ENCODE measurements at regions not wholly inside any gene's neighbourhood (a gene's known extent, or its start where the extent isn't known, plus 50 kb on each side); places are given as distances from the start of the nearest gene placed in this dataset.

DNA sequence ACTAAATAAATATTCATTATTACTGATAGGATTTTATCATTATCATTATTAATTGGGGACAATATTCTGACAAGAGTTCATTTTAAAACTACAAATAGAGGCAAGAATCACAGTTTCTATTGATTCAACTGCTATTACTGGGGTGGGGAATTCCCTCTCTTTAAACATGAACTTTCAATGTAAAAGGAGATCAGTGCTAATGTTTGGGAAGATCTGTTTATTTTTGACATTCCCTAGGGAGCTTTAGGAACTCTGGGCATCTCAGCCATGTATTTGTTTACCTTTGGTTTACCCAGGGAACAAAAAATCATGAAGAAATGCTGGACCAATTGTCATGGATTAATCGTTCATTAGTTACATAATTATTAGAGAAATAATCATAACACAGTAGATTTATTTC lies 443.2 kb upstream of the AKR1E2 start:
- ATAC-seq: no peak
- H3K36me3 ChIP-seq: no peaks in the 10 kb centered on the region
- no peaks in the 10 kb centered on the region for H3K4me1 ChIP-seq
- DNase-seq: no peak
- intact Hi-C loops (cut with DNase I): no loop called here
- H3K27me3 ChIP-seq (ENCODE audit: low read depth): no peaks in the 10 kb centered on the region
- H3K4me3 ChIP-seq: no peak overlapping the region
- H3K9me3 ChIP-seq: no peaks in the 10 kb centered on the region
- H3K27ac ChIP-seq: no peak overlapping the region
- TF ChIP-seq, protein P1, sequence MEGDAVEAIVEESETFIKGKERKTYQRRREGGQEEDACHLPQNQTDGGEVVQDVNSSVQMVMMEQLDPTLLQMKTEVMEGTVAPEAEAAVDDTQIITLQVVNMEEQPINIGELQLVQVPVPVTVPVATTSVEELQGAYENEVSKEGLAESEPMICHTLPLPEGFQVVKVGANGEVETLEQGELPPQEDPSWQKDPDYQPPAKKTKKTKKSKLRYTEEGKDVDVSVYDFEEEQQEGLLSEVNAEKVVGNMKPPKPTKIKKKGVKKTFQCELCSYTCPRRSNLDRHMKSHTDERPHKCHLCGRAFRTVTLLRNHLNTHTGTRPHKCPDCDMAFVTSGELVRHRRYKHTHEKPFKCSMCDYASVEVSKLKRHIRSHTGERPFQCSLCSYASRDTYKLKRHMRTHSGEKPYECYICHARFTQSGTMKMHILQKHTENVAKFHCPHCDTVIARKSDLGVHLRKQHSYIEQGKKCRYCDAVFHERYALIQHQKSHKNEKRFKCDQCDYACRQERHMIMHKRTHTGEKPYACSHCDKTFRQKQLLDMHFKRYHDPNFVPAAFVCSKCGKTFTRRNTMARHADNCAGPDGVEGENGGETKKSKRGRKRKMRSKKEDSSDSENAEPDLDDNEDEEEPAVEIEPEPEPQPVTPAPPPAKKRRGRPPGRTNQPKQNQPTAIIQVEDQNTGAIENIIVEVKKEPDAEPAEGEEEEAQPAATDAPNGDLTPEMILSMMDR (IDR thresholded peaks at IDR 0.05): no peak

DNA sequence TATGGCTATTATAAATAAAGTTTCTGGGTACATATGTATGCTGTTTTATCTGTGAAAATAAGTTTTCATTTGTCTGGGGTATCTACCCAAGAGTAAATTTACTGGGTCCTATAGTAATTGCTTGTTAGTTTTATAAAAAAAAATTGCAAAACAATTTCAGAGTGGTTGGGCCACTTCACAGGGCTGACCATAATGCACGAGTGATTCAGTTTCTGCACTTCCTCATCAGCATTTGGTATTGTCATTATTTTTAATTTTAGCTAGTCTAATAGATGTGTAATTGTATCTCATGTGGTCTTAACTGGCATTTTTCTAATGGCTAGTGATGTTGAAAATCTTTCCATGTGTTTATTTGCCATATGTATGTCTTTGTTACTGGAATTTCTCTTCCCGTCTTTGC lies 452.4 kb upstream of the AKR1E2 start:
- Histone ChIP-seq H3K4me1 (no peaks in the 10 kb centered on the region), H3K27me3 (ENCODE audit: low read depth) (no peaks in the 10 kb centered on the region), H3K27ac (no peak overlapping the region), H3K4me3 (no peak overlapping the region), H3K9me3 (no peaks in the 10 kb centered on the region), H3K36me3 (no peaks in the 10 kb centered on the region)
- intact Hi-C loops (cut with DNase I): no loop called here
- ATAC-seq: no peak
- TF ChIP-seq, protein P1 (IDR thresholded peaks at IDR 0.05): no peak
- no peak for DNase-seq

DNA sequence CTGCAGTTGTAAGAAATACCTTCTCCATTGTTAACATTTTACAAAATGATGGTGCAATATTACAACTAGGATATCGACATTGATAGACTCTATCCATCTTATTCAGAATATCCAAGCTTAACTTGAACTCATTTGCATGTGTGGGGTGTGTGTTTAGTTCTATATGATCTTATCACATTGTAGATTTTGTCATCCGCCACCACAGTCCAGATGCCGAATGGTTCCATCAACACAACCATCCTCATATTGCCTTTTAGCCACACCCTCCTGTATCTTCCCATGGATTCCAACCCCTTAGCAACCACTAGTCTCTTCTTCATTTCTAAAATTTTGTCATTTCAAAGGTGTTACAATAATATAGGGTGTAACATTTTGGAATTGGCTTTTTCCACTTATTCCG lies 452.9 kb upstream of the AKR1E2 start:
- ATAC-seq (no peak), DNase-seq (no peak)
- no peak overlapping the region for H3K27ac ChIP-seq
- H3K4me1 ChIP-seq: no peaks in the 10 kb centered on the region
- no peaks in the 10 kb centered on the region for H3K27me3 ChIP-seq (ENCODE audit: low read depth)
- no peaks in the 10 kb centered on the region for H3K9me3 ChIP-seq
- intact Hi-C loops (cut with DNase I): no loop called here
- TF ChIP-seq, protein P1 (IDR thresholded peaks at IDR 0.05): no peak
- no peaks in the 10 kb centered on the region for H3K36me3 ChIP-seq
- no peak overlapping the region for H3K4me3 ChIP-seq

DNA sequence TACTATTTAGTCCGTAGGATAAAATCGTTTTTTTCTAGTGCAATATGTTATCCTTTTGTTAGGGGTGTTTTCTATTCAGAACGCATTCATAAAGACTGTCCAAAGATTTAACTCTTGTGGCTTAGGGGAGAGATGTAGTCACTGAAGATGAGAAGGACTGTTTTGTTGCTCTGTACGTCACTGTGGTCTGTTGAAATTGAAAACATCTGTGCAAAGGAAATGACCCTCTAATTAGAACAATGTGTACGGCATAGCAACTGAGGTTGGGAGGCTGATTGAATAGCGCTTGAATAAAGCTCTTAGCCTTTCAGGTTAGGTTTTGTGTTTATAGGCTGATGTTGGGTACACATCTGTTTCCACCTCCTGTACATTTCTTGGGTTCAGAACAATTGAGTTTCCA lies 453.4 kb upstream of the AKR1E2 start:
- TF ChIP-seq, protein P1 (IDR thresholded peaks at IDR 0.05): no peak
- no peaks in the 10 kb centered on the region for H3K4me1 ChIP-seq
- intact Hi-C loops (cut with DNase I): no loop called here
- DNase-seq (no peak), ATAC-seq (peak; percentile 32 to 53)
- H3K9me3 ChIP-seq: no peaks in the 10 kb centered on the region
- no peak overlapping the region for H3K27ac ChIP-seq
- no peaks in the 10 kb centered on the region for H3K36me3 ChIP-seq
- H3K27me3 ChIP-seq (ENCODE audit: low read depth): no peaks in the 10 kb centered on the region
- no peak overlapping the region for H3K4me3 ChIP-seq

DNA sequence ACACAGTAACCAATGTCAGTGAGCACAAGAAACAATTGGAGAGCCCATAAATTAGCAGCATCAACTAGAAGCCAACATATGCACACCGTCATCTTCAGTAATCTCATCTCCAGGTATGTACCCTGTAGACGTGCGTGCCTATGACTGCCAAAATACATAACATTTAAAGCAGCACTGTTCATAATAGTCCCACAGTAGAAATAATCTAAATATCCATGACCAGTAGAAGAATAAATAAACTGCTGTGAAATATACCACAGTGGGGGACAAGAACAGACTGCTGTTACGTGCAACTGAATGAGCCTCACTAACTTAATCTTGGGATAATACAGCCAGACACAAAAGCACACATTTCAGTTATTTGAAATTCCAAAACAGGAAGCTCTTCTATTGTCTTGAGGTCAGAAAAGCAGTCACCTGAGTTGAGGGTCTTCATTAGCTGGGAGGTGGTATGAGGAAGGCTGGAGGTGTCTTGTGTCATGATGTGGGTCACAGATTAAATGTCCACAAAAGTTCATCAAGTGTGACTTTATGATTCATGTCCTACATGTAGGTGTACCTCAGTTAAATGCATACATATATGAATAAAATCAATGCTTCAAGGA lies 454.2 kb upstream of the AKR1E2 start:
- intact Hi-C loops (cut with DNase I): no loop called here
- Histone ChIP-seq H3K4me1 (no peaks in the 10 kb centered on the region), H3K27ac (no peak overlapping the region), H3K27me3 (ENCODE audit: low read depth) (no peaks in the 10 kb centered on the region), H3K36me3 (no peaks in the 10 kb centered on the region), H3K9me3 (no peaks in the 10 kb centered on the region), H3K4me3 (no peak overlapping the region)
- TF ChIP-seq, protein P1 (IDR thresholded peaks at IDR 0.05): no peak
- no peak for ATAC-seq
- no peak for DNase-seq

DNA sequence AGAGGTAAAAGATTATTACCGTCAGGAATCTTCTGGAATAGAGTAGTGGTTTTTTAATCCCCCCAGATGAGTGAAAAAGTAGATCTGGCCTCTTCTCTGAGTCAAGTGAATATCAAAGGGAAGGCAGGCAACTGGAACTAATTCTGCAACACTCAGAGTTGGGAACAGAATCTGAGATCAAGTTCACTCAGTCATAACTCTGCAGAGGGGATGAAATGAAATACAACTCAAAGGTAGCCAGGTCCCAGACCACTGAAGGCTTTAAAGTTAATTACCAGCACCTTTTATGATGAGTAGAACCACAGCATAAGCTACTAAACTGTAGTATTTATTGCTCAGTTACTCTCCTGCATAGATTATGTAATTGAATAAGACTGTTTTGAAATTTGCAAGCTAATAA lies 455.6 kb upstream of the AKR1E2 start:
- intact Hi-C loops (cut with DNase I): no loop called here
- no peak overlapping the region for H3K4me3 ChIP-seq
- DNase-seq: no peak
- H3K4me1 ChIP-seq: no peaks in the 10 kb centered on the region
- H3K27ac ChIP-seq: no peak overlapping the region
- no peaks in the 10 kb centered on the region for H3K9me3 ChIP-seq
- H3K27me3 ChIP-seq (ENCODE audit: low read depth): no peaks in the 10 kb centered on the region
- ATAC-seq: no peak
- TF ChIP-seq, protein P1 (IDR thresholded peaks at IDR 0.05): no peak
- H3K36me3 ChIP-seq: no peaks in the 10 kb centered on the region

Data from lower lobe of right lung (tissue), 2 donors.